Breast epithelium (tissue), 3 donors: ENCODE measurements at regions not wholly inside any gene's neighbourhood (a gene's known extent, or its start where the extent isn't known, plus 50 kb on each side); places are given as distances from the start of the nearest gene placed in this dataset.

Experiments used
- POLR2A ChIP-seq: fragments of 450-650 bp; IDR thresholded peaks from one replicate; pipeline ENCODE4 v1.6.1; 2016; ENCODE audit warnings: antibody characterized with exemption, mild to moderate bottlenecking, moderate library complexity
- POLR2AphosphoS5 ChIP-seq, 3 donors: sonication (generic); formaldehyde crosslinking; IDR thresholded peaks; one replicate each; pipeline ENCODE4 v1.6.1; 2017; ENCODE audit warnings: antibody characterized with exemption in 3 of 3
- TF ChIP-seq, protein P1 (sequence below), 3 donors: fragments of 450-650 bp; IDR thresholded peaks; one replicate each; pipeline ENCODE4 v1.5.1; 2016 to 2017; ENCODE audit warnings: antibody characterized with exemption in 3 of 3, mild to moderate bottlenecking in 3 of 3, moderate library complexity in 3 of 3

GRCh38 chr6:27149150-27149549, 98.4 kb upstream of the PRSS16 start:
- TF ChIP-seq, protein P1, sequence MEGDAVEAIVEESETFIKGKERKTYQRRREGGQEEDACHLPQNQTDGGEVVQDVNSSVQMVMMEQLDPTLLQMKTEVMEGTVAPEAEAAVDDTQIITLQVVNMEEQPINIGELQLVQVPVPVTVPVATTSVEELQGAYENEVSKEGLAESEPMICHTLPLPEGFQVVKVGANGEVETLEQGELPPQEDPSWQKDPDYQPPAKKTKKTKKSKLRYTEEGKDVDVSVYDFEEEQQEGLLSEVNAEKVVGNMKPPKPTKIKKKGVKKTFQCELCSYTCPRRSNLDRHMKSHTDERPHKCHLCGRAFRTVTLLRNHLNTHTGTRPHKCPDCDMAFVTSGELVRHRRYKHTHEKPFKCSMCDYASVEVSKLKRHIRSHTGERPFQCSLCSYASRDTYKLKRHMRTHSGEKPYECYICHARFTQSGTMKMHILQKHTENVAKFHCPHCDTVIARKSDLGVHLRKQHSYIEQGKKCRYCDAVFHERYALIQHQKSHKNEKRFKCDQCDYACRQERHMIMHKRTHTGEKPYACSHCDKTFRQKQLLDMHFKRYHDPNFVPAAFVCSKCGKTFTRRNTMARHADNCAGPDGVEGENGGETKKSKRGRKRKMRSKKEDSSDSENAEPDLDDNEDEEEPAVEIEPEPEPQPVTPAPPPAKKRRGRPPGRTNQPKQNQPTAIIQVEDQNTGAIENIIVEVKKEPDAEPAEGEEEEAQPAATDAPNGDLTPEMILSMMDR (IDR thresholded peaks at IDR 0.05): no peak
- no peak for TF ChIP-seq POLR2A
- no peak for TF ChIP-seq POLR2AphosphoS5 (IDR thresholded peaks at IDR 0.05)
